NCI-H2196 treated with DMSO at 0.1 percent for 48 hours (cell line): ENCODE measurements at regions not wholly inside any gene's neighbourhood (a gene's known extent, or its start where the extent isn't known, plus 50 kb on each side); places are given as distances from the start of the nearest gene placed in this dataset.

Experiments
- DNase-seq: peaks from one replicate; lab custom pipeline; 2025; ENCODE audit not compliant: unreplicated experiment; lab: John Stamatoyannopoulos, UW

- DNase-seq, result no peak
Measured at GRCh38 chr11:93959663-93960062, 61.5 kb upstream of the HEPHL1 start.

GRCh38 chr11:93963072-93963471, 58.1 kb upstream of the HEPHL1 start:
- DNase-seq, result no peak

GRCh38 chr11:93967258-93967657, 53.9 kb upstream of the HEPHL1 start:
- DNase-seq, result no peak

- DNase-seq, result no peak
Measured at GRCh38 chr11:93967944-93968343, 53.2 kb upstream of the HEPHL1 start.

GRCh38 chr11:93969925-93970922, 50.9 kb upstream of the HEPHL1 start:
- DNase-seq, result no peak
